AG04450 (cell line): ENCODE measurements at regions not wholly inside any gene's neighbourhood (a gene's known extent, or its start where the extent isn't known, plus 50 kb on each side); places are given as distances from the start of the nearest gene placed in this dataset.

Experiments used
- CTCF ChIA-PET: fragments of 300-600, 350-600 bp; formaldehyde crosslinking; extraction: SDS; loops from one replicate; lab custom pipeline; 2022; ENCODE audit warnings: antibody characterized with exemption, inconsistent platforms; lab: Charles Lee
- POLR2A ChIA-PET: fragments of 350-600 bp; formaldehyde crosslinking; extraction: SDS; loops from one replicate; lab custom pipeline; 2021; ENCODE audit warnings: antibody characterized with exemption, inconsistent platforms; lab: Yijun Ruan, JAX
- DNase-seq: peaks from one replicate; pipeline ENCODE4 v3.0.0-alpha.2; 2011; ENCODE audit warnings: low read depth, low spot score
- H3K27ac ChIP-seq: one replicate; pipeline ENCODE4 v1.5.1; 2012; ENCODE audit warnings: low read depth, low read length, control low read depth
- H3K27me3 ChIP-seq: one replicate; pipeline ENCODE4 v1.6.0; 2012; ENCODE audit warnings: low read length; ENCODE audit not compliant: control insufficient read depth, insufficient read depth
- H3K4me3 ChIP-seq: 2 replicates; pipeline ENCODE4 v1.5.1; 2011; ENCODE audit warnings: mild to moderate bottlenecking, low read depth, low read length, control low read depth
- H3K9me3 ChIP-seq: 2 replicates; pipeline ENCODE4 v1.5.1; 2012; ENCODE audit warnings: low read length; ENCODE audit not compliant: control insufficient read depth, insufficient read depth
- CTCF ChIP-seq: IDR thresholded peaks from 2 replicates; pipeline ENCODE4 v1.5.1; 2011; ENCODE audit warnings: low read depth, low read length, control low read depth, inconsistent platforms

GRCh38 chr1:87600055-87600850, 271.6 kb downstream of the LMO4 start:
- TF ChIP-seq CTCF = no peak
- Histone ChIP-seq H3K4me3 (no peak overlapping the region), H3K27me3 (no peaks in the 10 kb centered on the region), H3K9me3 (no peaks in the 10 kb centered on the region), H3K27ac (no peak overlapping the region)
- POLR2A ChIA-PET = no interaction called here
- CTCF ChIA-PET = interaction anchor here (0.6 to 0.7 kb wide), 2 partner anchors 321 to 847 kb away, joined by 3 to 4 read pairs; no protein-coding TSS in a partner anchor
- DNase-seq = no peak

GRCh38 chr1:87600854-87601253, 272.2 kb downstream of the LMO4 start:
- DNase-seq = no peak
- TF ChIP-seq CTCF = no peak

GRCh38 chr1:87603626-87604025, 274.9 kb downstream of the LMO4 start:
- Histone ChIP-seq H3K9me3 (no peaks in the 10 kb centered on the region), H3K4me3 (no peak overlapping the region), H3K27ac (no peak overlapping the region), H3K27me3 (no peaks in the 10 kb centered on the region)
- no peak for DNase-seq
- CTCF ChIA-PET = no interaction called here
- no peak for TF ChIP-seq CTCF
- POLR2A ChIA-PET = no interaction called here

More at GRCh38 chr1:87600854-87601253, 272.2 kb downstream of the LMO4 start:
- ChIA-PET POLR2A (no interaction called here), CTCF (interaction anchor here (0.6 kb wide), 1 partner anchor 847 kb away, joined by 4 read pairs; no protein-coding TSS in a partner anchor)
- Histone ChIP-seq H3K27ac (no peak overlapping the region), H3K9me3 (no peaks in the 10 kb centered on the region), H3K4me3 (no peak overlapping the region), H3K27me3 (no peaks in the 10 kb centered on the region)

GRCh38 chr1:87612956-87613355, 284.3 kb downstream of the LMO4 start:
- no peak overlapping the region for H3K27ac ChIP-seq
- POLR2A ChIA-PET = interaction anchor here (0.5 kb wide), 1 partner anchor 284 kb away, joined by 6 read pairs; no protein-coding TSS in a partner anchor
- CTCF ChIA-PET = no interaction called here

More at GRCh38 chr1:87612956-87613355, 284.3 kb downstream of the LMO4 start:
- no peak for DNase-seq
- H3K27me3 ChIP-seq = no peaks in the 10 kb centered on the region
- TF ChIP-seq CTCF = no peak
- H3K4me3 ChIP-seq = no peak overlapping the region
- H3K9me3 ChIP-seq = no peaks in the 10 kb centered on the region
